LNCaP clone FGC (cell line): ENCODE measurements at regions not wholly inside any gene's neighbourhood (a gene's known extent, or its start where the extent isn't known, plus 50 kb on each side); places are given as distances from the start of the nearest gene placed in this dataset.
A peak's percentile ranks its signal among the peaks of the same experiment; 100 is the strongest.

Experiments used
- DNase-seq: peaks from one replicate; pipeline ENCODE4 v3.0.0-alpha.2; 2011; ENCODE audit warnings: low read depth
- H3K4me3 ChIP-seq: 2 replicates; pipeline ENCODE4 v1.5.1; 2011; ENCODE audit warnings: mild to moderate bottlenecking, low read depth, low read length, control low read depth
- TF ChIP-seq, protein P1 (sequence below): IDR thresholded peaks from 2 replicates; pipeline ENCODE4 v1.5.1; 2012; ENCODE audit warnings: mild to moderate bottlenecking; ENCODE audit not compliant: control insufficient read depth, insufficient read depth; ENCODE audit errors: extremely low read depth

DNA sequence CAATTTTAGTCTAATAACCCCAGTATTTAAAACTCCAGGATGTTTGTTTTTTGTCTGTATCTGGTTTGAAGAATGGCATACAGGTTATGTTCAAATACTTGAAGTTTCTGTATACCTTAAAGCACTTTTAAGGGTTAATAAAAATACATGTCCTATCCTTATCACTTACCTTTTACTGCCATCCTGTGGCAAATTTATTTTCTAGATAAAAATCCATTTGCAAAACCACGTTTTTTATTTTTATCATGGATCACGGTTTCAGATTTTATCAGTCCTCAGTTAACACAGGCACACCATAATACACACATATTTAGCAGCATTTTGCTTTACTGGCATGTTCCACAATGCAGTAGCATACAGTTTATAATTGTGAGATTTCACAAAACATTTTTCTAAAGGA is 113.3 kb upstream of the H2AZ1 start:
- DNase-seq, result peak; percentile 25
- no peak overlapping the region for H3K4me3 ChIP-seq
- TF ChIP-seq, protein P1, sequence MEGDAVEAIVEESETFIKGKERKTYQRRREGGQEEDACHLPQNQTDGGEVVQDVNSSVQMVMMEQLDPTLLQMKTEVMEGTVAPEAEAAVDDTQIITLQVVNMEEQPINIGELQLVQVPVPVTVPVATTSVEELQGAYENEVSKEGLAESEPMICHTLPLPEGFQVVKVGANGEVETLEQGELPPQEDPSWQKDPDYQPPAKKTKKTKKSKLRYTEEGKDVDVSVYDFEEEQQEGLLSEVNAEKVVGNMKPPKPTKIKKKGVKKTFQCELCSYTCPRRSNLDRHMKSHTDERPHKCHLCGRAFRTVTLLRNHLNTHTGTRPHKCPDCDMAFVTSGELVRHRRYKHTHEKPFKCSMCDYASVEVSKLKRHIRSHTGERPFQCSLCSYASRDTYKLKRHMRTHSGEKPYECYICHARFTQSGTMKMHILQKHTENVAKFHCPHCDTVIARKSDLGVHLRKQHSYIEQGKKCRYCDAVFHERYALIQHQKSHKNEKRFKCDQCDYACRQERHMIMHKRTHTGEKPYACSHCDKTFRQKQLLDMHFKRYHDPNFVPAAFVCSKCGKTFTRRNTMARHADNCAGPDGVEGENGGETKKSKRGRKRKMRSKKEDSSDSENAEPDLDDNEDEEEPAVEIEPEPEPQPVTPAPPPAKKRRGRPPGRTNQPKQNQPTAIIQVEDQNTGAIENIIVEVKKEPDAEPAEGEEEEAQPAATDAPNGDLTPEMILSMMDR, result peak; percentile 23; the same call in 1 of the 2 replicates

DNA sequence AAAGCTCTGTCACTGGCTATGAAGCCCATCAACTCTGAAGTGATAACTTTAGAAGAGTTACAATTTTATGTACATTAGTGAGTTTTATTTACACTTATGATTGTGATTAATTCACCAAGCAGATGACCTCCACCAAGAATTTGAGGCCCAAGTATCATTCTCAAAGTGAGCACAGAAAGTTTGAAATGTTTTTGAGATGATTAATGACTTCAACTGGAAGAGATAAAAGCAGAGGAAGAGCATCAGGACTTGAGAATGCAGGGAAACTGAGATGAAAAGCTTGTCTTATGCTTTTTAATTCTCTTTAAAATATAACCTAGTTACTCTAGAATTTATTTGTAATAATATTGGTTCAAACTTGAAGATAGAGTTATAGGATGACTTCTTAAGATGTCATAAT is 112.8 kb upstream of the H2AZ1 start:
- TF ChIP-seq, protein P1, result no peak
- DNase-seq, result no peak

GRCh38 chr4:100061835-100062234 is 111.8 kb upstream of the H2AZ1 start:
- TF ChIP-seq, protein P1, result no peak
- H3K4me3 ChIP-seq, result no peak overlapping the region
- DNase-seq, result no peak

More for the DNA sequence above, 112.8 kb upstream of the H2AZ1 start:
- H3K4me3 ChIP-seq, result no peak overlapping the region

DNA sequence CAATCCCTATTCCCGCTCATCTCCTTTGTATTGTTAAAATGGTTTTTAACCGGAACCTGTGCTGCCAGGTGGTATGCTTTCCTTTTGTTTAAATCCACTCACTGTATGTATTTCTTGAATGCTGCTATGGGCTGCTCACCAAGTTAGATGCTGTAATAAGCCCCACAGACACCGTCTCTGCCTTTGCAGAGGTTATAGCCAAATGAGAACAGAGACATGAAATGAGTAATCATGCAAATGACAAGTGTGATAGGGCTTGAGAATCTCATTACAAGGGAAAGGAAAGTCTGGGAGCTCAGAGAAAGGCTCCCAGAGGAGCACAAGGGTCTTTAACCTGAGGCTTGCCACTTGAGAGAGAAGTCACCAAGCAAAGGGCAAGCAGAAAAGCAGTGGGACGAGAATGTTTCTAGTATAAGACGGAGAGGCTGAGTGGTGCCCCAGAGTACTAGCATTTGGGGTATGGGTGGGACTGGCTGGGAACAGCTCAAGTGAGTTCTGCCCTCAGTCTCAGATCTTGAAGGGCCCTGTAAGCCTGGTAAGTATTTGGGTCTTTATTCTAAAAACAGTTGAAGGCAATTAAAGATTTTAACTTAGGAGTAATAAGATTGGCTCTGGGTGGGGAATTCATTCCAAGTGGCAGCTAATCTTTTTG is 110.8 kb upstream of the H2AZ1 start:
- no peak overlapping the region for H3K4me3 ChIP-seq
- TF ChIP-seq, protein P1, result no peak
- DNase-seq, result no peak

DNA sequence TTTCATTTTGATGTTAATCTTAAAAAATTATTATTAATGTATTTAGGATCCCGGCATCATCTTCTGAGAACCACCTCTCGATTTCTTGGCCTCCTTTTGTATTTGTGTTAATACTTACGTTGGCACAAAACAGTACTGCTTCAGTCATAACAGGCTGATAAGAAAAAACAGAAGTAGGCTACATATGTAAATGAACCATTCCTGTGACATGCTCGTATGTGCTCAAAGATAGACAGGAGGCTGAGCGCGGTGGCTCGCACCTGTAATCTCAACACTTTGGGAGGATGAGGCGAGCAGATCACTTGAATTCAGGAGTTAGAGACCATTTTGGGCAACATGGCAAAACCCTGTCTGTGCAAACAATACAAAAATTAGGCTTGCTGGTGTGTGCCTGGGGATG is 109.4 kb upstream of the H2AZ1 start:
- H3K4me3 ChIP-seq, result no peak overlapping the region
- no peak for DNase-seq
- TF ChIP-seq, protein P1, result no peak

DNA sequence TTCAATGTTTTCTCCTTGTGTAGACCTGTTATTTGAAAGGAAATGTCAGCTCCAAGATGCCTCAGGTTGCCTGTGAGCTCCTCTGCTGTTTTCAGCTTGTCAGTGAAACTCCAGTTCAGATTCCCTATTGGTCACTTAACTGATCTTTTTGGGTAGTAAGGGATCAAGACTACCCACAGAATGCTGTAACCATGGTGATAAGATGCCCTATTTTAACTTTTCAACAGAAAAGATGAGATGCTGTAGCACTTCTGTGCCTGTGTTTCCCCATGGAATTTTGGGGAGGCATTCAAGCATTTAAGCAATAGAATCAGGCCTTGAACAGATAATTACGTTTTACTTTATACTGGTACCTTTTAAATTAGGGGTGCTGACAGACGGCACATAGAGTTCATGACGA is 106.6 kb upstream of the H2AZ1 start:
- DNase-seq, result no peak
- TF ChIP-seq, protein P1, result no peak
- no peak overlapping the region for H3K4me3 ChIP-seq

GRCh38 chr4:100054071-100054470 is 104.0 kb upstream of the H2AZ1 start:
- H3K4me3 ChIP-seq, result no peak overlapping the region
- TF ChIP-seq, protein P1, result no peak
- no peak for DNase-seq
